ENCODE measurements at regions not wholly inside any gene's neighbourhood (a gene's known extent, or its start where the extent isn't known, plus 50 kb on each side); places are given as distances from the start of the nearest gene placed in this dataset.
A peak's percentile ranks its signal among the peaks of the same experiment; 100 is the strongest.

GRCh38 chr1:166785987-166786386 lies 53.3 kb upstream of the POGK start:
- TF ChIP-seq MLX (CRISPR knock-in tag; IDR thresholded peaks at IDR 0.05), result no peak
- TF ChIP-seq ZNF263 (CRISPR knock-in tag; IDR thresholded peaks at IDR 0.05), result no peak
- no peak for TF ChIP-seq BHLHE40 (IDR thresholded peaks at IDR 0.05; ENCODE audit: low read length)
- no peak for TF ChIP-seq POLR2A (IDR thresholded peaks at IDR 0.05; ENCODE audit: insufficient read depth in 1 of 2, low read depth in 2 of 2, low read length in 2 of 2)
- TF ChIP-seq ARID2 (CRISPR knock-in tag; IDR thresholded peaks at IDR 0.05; ENCODE audit: borderline replicate concordance), result no peak
- TF ChIP-seq ZBTB26 (CRISPR knock-in tag; IDR thresholded peaks at IDR 0.05; ENCODE audit: borderline replicate concordance), result no peak
- no peak for TF ChIP-seq SRF (IDR thresholded peaks at IDR 0.05; ENCODE audit: low read depth, low read length)
- no peak for TF ChIP-seq ZNF124 (CRISPR knock-in tag; IDR thresholded peaks at IDR 0.05)
- no peak for TF ChIP-seq ZNF260 (CRISPR knock-in tag; IDR thresholded peaks at IDR 0.05; ENCODE audit: borderline replicate concordance, low read depth)
- no peak for TF ChIP-seq ZNF556 (CRISPR knock-in tag; IDR thresholded peaks at IDR 0.05; ENCODE audit: borderline replicate concordance)
- peak; percentile 34 for TF ChIP-seq CTCF (CRISPR knock-in tag; IDR thresholded peaks at IDR 0.05)
- no peak for TF ChIP-seq HNF1A (IDR thresholded peaks at IDR 0.05; ENCODE audit: low read depth)
- no peak for TF ChIP-seq HNF1A (CRISPR knock-in tag; IDR thresholded peaks at IDR 0.05; ENCODE audit: borderline replicate concordance)
- no peak for TF ChIP-seq USF2 (IDR thresholded peaks at IDR 0.05; ENCODE audit: low read depth, low read length)
- TF ChIP-seq USF2 (CRISPR knock-in tag; IDR thresholded peaks at IDR 0.05; ENCODE audit: borderline replicate concordance), result no peak

Data from HepG2 (cell line).